SHP77 treated with DMSO at 0.1 percent for 48 hours (cell line): ENCODE measurements at regions not wholly inside any gene's neighbourhood (a gene's known extent, or its start where the extent isn't known, plus 50 kb on each side); places are given as distances from the start of the nearest gene placed in this dataset.
"Not testable (repeated sequence)": the region's sequence is repeated elsewhere in the genome, so short reads cannot be mapped to it uniquely, and the experiment has no call there.

Experiments
- DNase-seq: peaks from one replicate; lab custom pipeline; 2025; lab: John Stamatoyannopoulos, UW

DNA sequence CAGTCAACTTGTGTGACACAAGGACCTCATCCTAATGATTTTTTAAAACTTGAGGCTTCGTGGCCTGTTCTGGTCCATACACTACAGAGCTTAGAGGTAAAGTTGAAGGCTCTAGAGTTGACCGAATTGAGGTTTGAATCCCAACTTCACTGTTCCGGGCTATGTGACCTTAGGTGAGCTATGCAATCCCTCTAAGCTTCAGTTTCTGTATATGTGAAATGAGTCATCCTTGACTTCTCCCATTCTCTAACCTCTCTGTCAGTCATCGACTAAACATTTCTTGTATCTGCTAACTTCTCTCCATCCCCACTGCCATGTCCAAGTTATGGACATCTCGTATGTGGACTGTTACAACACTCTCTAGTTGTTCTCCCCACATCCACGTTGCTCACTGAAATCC lies 178.2 kb upstream of the TMEM45B start:
- DNase-seq, result no peak

DNA sequence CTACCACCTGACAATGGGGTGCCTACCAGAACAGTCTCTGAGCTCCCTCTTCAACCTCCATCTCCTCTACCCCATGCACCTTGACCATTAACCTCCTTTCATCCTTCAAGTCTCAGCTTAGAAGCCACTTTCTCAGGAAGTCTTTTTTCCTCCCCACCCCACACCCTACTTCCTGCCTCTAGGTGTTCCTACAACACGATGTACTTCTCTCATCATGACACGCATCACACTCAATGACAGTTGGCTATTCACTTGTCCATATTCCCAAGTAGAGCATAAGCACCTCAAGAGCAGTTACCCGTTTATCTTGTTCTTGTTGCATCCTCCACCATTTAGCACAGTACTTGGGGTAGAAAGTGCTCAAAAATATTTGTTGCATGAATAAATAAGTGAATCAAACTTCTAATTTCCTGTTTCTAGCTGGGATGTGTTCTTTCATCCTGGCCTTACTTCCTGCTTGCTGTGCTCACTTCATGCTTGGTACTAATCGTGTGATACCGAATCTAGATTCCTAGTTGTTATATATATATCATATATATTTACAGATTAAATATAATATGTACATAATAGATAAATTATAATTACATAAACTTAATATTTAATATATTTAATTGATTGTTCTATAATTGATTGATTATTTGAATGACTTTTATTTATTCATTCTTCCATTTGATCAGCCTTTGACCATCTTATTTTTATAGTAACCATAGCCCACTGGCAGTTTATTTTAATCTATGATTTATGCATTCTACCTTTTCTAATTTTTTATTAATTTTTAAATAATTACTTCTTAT lies 177.5 kb upstream of the TMEM45B start:
- no peak for DNase-seq

DNA sequence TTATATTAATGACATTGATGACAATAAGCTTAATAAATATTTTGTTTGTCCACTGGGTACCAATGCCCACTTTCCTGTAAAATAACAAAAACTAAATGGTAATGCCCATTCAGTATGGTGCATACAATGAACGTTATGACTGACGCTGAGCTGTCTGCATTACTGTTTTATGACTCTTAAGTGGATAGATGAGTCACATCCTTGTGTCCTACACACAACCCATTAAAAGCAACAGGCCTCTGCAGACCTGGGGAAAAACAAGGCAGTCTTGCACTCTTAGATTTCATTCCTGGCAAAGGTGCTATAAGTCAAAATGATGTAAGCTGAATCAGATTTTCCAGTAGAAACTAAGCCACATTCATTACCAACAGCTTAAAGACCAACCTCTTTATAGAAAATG lies 176.3 kb upstream of the TMEM45B start:
- peak; percentile 82 for DNase-seq

DNA sequence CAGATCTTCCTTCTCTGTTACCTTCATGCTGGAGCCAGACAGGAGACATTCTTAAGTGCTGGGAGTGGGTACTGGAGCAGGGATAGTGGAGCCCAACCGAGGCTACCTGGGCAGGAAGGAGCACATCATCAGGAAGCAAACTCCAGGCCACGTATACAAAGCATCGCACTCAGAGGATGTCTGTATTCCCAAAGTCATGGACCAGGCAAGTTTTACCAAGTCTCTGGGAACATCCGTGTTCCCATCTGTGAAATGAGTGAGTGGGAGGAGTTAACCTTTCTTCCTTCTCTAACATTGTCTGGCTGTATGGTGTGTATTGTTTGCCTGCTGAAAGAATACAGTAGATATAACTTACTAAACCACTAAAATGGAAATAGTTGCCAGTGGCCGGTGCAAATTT lies 175.0 kb upstream of the TMEM45B start:
- DNase-seq, result no peak

DNA sequence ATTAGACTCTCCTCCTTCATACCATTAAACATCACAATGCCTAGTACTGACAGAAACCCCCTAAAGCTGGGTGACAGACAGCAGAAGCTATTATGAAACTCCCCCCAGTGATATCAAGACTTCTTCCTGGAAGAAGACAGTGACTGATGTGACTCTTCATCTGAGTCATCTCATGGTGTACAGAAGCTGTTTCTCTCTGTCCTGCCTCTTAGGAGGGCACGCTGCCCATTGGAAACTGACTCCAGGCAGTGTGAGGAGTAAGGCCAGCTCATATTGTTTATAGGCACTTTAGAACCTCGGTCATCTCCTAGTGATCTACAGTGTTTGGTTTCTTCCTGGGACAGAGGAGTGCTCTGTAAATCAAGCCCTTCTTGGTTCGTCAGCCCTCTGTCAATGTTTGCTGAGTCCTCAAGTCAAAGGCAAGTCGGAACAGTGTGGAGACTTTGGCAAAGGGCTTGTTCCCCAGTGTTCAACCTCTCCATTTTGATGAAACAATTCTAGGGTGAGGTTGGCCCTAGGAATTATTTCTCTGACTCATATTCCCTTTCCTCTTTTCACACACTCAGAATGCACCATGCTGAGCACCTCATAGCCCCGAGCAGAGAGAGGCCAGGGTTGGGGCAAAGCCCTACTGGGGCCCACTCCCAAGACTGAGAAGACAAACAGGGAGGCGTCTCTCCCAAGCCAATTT lies 172.5 kb upstream of the TMEM45B start:
- DNase-seq, result no peak

DNA sequence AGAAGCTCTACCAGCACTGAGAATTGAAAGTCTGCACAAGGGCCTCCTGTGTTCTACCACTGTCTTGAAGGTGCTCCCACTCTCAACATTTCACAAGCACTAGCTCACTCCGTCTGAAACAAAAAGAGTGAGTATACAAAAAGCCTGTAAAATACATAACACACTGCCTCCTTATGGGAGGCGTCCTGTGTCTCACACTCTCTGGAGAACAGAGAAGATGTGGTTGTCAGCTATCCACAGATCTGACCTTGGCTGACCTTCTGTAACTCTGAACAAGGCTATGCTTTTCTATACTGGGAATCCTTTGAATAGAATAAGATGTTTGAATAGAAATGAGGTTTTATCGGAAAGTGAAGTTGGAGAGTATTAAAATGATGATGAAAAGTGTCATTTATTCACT lies 171.3 kb upstream of the TMEM45B start:
- no peak for DNase-seq

DNA sequence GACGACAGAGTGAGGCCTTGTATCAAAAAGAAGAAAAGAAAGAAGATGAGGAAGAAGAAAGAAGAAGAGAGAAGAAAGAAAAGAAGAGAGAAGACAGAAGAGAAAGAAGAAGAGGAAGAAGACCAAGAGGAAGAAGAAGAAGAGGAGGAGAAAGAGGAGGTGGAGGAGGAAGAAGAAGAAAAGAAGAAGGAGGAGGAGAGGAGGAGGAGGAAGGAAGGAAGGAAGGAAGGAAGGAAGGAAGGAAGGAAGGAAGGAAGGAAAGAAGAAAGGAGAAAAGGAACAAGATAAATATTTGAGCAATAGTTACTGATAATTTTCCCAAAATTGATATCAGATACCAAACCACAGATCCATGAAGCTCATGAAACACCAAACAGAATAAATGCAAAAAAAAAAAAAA lies 169.7 kb upstream of the TMEM45B start:
- no peak for DNase-seq

DNA sequence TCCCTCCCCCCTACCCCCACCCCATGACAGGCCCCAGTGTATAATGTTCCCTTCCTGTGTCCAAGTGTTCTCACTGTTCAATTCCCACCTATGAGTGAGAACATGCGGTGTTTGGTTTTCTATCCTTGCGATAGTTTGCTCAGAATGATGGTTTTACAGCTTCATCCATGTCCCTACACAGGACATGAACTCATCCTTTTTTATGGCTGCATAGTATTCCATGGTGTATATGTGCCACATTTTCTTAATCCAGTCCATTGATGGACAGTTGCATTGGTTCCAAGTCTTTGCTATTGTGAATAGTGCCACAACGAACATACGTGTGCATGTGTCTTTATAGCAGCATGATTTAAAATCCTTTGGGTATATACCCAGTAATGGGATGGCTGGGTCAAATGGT lies 165.6 kb upstream of the TMEM45B start:
- not testable (repeated sequence) for DNase-seq

DNA sequence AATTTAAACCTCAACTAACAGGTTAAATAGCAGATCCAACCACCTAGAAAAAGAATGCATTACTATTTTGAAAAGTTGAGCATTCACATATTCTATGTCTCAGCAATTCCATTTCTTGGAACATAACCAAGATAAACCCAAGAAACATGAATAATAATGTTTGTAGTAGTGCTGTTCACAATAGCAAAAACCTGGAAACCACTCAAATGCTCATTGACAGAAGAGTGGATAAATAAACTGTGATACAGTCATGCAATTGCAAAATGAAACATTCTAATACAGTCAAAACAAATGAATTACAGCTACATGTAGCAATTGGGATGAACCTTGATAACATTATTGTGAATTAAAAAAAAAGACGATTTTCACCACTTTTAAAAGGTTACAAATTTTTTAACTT lies 162.8 kb upstream of the TMEM45B start:
- no peak for DNase-seq

DNA sequence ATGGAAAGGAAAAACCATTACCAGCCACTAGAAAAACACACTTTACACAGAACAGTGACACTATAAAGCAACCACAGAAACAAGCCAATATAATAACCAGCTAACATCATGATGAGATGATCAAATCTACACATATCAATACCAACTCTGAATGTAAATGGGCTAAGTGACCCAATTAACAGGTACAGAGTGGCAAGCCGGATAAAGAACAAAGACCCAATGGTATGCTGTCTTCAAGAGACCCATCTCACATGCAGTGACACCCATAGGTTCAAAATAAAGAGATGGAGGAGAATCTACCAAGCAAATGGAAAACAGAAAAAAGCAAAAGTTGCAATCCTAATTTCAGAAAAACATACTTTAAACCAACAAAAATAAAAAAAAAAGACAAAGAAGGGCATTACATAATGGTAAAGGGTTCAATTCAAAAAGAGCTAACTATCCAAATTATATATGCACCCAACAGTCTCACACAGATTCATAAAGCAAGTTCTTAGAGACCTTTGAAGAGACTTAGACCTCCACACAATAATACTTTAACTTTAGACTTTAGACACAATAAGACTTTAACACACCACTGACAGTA lies 160.3 kb upstream of the TMEM45B start:
- no peak for DNase-seq

DNA sequence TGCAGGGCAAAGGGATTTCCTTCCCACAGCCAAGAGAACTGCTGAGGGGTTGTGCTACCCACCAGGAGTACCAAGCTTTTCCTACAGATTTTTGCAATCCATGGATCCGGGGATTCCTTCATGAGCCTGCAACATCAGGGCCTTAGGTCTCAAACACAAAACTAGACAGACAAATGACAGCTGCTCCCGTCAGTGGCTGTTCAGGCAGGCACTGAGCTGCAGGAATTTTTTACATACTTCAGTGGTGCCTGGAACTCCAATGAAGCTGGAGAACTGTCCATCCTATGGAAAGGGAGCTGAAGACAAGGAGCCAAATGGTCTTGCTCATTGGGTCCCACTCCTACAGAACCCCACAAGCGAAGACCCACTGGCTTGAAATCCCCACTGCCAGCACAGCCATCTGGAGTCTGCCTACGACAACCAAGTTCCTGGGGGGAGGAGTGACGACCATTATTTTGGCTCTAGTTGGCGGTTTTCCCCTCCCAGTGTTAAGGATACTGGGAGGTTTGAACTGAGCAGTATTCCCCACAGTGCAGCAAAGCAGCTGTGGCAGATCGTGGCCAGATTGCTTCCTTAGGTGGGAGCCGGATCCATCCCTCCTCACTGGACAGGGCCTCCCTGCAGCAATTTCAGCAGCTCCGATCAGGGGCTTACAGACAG lies 157.7 kb upstream of the TMEM45B start:
- no peak for DNase-seq

DNA sequence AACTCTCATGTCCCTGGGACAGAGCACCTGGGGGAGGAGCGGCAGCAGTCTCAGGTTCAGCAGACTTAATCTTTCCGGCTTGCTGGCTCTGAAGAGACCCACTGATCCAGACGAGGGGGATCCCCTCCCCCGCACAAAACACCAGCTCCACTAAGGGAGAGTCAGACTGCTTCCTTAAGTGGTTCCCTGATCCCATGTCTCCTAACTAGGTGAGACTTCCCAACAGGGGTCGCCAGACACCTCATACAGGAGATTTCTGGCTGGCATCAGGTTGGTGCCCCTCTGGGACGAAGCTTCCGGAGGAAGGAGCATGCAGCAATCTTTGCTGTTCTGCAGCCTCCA lies 157.2 kb upstream of the TMEM45B start:
- DNase-seq, result no peak

DNA sequence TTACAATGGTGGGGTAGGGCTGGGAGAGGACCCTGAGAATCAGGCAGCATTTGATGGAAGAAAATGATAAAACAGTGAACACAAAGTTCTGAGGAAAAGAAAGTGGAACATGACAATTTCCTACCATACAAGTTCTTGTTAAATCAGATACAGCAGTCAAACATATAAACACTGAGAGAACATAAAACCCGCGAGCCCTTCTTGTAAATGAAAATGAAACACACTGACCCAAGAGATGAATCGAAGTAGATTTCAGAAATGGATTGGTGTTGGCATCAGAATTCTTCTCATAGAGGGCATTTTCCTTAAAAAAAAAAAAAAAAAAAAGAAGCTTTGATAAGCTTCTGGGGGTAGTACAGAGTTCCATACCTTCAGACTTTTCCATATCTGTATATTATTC lies 134.7 kb upstream of the TMEM45B start:
- DNase-seq, result no peak

DNA sequence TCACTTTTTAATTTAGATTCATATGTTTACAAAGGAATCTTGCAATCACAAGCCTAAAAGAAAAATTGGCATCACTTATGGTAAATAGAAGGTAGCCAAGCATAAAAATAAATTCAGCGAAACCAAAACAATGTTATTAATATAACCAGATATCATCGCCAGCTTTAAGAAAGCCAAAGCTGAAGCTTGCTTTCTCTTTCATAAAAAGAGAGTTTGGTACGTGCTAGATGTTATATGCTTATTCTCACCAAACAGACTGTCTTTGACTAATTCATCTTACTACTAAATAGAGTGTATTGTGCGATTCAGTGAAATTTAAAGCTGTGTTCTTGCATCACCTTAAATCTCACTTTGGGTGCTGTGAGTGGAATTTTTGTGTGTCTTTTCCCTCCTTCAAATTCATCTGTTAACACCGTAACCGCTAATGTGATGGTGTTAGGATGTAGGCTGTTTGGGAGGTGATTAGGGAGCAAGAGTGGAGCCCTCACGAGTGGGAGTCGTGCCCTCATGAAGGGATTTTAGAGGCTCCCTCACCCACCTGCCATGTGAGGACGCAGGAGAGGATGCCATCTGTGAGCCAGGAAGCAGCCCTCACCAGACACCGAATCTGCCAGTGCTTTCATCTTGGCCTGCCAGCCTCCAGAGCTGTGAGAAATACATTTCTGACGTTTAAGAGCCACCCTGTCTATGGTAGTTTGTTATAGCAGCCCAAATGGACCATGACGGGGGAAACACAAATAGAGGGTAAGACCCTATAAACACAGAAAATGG lies 134.1 kb upstream of the TMEM45B start:
- no peak for DNase-seq

DNA sequence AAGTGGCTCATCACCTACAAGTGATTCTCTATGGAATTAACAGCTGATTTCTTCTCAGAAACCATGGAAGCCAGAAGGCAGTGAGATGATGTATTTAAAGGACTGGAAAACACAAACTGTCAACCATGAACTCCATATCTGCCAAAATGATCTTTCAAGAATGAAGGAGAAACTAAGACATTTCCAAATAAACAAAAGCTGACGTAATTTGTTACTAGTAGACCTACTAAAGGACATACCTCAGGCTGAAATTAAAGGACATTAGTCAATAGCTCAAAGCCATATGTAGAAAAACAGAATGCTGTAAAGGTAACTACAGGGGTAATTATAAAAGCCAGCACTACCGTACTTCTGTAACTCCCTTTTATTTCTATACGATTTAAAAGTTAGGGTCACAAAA lies 129.4 kb upstream of the TMEM45B start:
- DNase-seq, result no peak

DNA sequence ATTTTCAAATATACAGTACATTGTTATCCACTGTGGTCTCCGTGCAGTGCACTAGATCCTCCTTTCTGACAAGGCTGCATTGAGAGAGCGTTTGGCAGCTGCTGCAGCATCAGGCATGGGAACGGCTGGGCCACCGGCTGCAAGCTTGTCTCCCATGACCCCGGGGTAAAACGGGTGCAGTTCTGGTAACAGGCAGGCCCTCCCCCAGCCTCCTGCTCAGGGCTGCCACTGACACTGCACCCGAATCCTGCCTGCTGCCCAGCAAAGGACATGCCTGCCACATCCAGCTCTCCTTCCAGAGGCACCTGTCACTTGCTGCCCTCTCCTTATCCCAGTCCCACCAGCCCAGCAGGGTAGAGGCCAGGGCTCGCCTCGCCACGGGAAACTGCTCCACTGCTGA lies 124.5 kb upstream of the TMEM45B start:
- DNase-seq, result no peak

DNA sequence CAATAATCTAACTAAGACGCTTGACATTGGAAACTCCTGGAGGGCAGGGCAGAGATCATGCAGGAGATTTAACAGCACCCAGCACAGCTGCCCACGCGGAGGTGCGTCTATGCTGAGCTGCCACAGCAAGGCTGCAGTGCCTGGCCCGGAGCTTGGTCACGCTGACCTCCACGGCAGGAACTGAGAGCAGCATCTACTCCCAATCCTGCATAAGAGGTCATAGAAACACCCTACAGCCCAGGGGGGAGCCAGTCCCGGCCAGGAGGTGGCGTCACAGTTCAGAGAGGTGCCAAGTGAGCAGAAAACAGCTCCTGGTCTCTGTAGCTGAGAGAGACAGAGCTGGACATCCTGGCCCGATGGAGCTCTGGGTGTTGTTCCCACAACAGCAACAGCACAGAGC lies 121.1 kb upstream of the TMEM45B start:
- DNase-seq, result no peak

DNA sequence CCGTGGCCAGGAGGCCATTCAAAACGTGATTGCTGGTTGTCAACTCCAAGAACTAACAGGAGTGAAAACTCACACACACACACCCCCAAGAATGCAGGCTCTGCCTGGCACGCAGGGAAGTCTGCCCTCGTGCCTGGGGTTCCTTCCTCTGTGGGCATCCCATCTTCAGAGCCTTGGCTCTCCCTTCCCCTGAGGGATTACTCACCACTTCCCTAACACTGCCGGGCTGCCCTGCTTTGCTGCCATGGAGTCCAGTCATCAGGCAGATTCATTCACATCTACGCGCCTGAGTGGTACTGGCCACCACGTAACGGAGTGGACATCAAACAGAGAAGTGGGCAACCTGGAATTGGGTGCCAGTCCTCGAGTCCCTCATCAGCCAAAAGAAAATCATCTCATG lies 120.7 kb upstream of the TMEM45B start:
- DNase-seq, result no peak

DNA sequence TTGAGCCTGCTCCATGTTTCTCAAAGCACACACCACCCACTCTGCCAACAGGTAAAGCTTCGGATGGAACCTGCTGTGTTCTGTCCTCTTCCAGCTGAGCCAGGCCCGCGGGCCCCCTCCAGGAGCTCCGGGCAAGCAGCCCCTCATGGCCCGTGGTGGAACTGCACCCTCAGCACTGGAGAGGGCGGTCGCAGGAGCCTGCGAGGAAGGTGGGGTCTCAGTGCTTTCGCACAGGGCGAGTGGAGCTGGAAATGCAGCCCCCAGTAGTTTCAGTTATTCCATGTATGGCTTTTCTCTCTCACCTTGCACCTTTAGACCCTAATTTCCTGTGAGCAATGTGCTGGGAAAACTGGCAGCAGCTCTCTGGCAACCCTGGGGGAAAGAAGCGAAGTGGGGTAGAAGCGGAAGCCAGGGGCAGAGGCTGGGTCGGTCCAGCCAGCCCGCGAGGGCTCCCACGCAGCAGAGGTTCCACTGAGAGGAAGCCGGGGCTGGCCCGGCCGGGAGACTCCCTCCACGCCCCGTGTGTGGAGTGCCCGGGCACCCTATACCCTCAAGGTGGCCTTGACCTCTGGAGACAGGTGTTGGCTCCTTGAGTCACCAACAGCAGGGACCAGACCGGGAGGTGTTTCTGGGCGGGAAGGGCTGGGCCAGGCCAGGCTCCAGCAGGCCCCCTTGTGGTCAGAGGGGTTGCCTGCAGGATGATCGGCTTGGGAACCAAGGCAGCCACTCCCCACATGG lies 119.9 kb upstream of the TMEM45B start:
- DNase-seq, result peak; percentile 4

DNA sequence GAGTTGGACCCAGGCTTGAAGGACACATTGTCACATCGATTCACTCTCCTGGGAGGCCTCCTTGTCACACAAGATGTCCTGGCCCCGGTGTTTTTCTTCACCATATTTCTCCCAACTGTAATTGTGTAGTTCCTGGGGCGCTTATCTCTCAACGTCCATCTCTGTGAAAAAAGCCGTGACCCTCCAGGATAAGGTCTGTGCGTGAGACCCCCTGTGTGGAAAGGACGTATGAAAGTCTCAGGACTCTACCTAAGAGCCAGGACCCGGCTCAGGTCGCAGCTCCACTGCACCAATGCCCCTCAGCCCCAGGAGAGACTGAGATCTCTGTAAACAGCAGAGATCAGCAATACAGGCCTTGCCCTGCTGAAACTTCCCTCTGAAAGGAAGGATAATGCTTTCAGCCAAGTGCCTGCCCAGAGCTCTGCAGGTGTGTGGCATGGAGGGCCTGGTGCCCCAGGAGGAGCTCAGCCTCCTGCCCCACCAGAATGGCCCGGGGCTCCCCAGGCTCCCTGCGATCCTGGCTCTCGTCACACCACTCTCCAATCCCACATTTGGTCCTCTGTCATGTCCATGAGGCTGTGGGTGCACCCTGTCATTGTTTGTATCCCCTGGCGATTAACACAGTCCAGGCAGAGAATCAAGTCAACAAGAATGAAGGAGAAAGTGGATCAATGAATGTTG lies 119.2 kb upstream of the TMEM45B start:
- DNase-seq, result no peak

DNA sequence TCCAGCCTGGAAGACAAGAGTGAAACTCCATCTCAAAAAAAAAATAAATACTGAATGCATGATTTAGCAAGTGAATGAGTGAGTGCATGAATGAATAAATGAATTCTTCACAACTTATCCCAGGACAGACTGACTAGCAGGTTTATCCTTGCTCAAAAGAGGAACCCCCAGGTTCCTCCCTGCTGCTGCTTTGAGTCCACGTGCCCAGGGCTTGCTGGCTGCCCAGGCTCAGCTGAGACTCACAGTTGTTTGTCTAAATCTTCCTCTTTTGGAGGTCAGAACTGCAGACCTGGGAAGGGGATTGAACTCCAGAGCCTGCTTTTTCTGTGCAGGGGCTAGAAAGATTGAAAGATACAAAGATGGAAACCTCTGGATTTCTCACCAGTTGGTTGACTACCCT lies 117.4 kb upstream of the TMEM45B start:
- no peak for DNase-seq
